NB4 (cell line): ENCODE measurements at regions not wholly inside any gene's neighbourhood (a gene's known extent, or its start where the extent isn't known, plus 50 kb on each side); places are given as distances from the start of the nearest gene placed in this dataset.

ENCODE experiments used
- CTCF ChIP-seq: IDR thresholded peaks from one replicate; pipeline ENCODE4 v1.5.1; 2012; ENCODE audit warnings: low read depth, low read length
- MAX ChIP-seq: IDR thresholded peaks from 2 replicates; pipeline ENCODE4 v1.6.1; 2011; ENCODE audit warnings: low read depth, low read length
- MYC ChIP-seq: IDR thresholded peaks from 2 replicates; pipeline ENCODE4 v1.6.1; 2011; ENCODE audit warnings: low read depth, low read length

GRCh38 chr3:187522890-187523289 is 147.3 kb downstream of the SST start:
- TF ChIP-seq CTCF (no peak), MYC (no peak), MAX (no peak)
